Activated CD8-positive, alpha-beta memory T cell treated with anti-CD3 and anti-CD28 coated beads, Interleukin-2, amount 50 U/mL, for 4 hours (primary cell): ENCODE measurements at regions not wholly inside any gene's neighbourhood (a gene's known extent, or its start where the extent isn't known, plus 50 kb on each side); places are given as distances from the start of the nearest gene placed in this dataset.

Source experiments
- DNase-seq: peaks from one replicate; pipeline ENCODE4 v3.0.0-alpha.2; 2020

GRCh38 chr16:50868577-50868976, 126.7 kb downstream of the CYLD start:
- no peak for DNase-seq

GRCh38 chr16:50866806-50867205, 124.9 kb downstream of the CYLD start:
- DNase-seq = no peak

GRCh38 chr16:50864386-50864785, 122.5 kb downstream of the CYLD start:
- DNase-seq = no peak

GRCh38 chr16:50863644-50864144, 121.8 kb downstream of the CYLD start:
- DNase-seq = no peak

GRCh38 chr16:50862818-50863643, 121.1 kb downstream of the CYLD start:
- no peak for DNase-seq

GRCh38 chr16:50861970-50862411, 120.1 kb downstream of the CYLD start:
- DNase-seq = no peak

GRCh38 chr16:50861451-50861850, 119.6 kb downstream of the CYLD start:
- DNase-seq = no peak

- DNase-seq = no peak
These were observed 117.9 kb downstream of the CYLD start for GRCh38 chr16:50859628-50860360.

- DNase-seq = no peak
These were observed 117.2 kb downstream of the CYLD start for GRCh38 chr16:50858877-50859627.

- no peak for DNase-seq
These were observed 116.5 kb downstream of the CYLD start for GRCh38 chr16:50858376-50858775.

- no peak for DNase-seq
These were observed 116.0 kb downstream of the CYLD start for GRCh38 chr16:50857881-50858280.

- DNase-seq = no peak
These were observed 115.1 kb downstream of the CYLD start for GRCh38 chr16:50856991-50857390.

- DNase-seq = no peak
These were observed 111.4 kb downstream of the CYLD start for GRCh38 chr16:50853329-50853728.
